ENCODE measurements at regions not wholly inside any gene's neighbourhood (a gene's known extent, or its start where the extent isn't known, plus 50 kb on each side); places are given as distances from the start of the nearest gene placed in this dataset.
"Not testable (repeated sequence)": the region's sequence is repeated elsewhere in the genome, so short reads cannot be mapped to it uniquely, and the experiment has no call there.

GRCh38 chr5:40441733-40442132, 238.0 kb upstream of the PTGER4 start:
- Histone ChIP-seq H3K4me3 (no peak overlapping the region), H3K27me3 (no peaks in the 10 kb centered on the region), H3K27ac (no peak overlapping the region), H3K9me3 (no peaks in the 10 kb centered on the region), H3K4me1 (no peaks in the 10 kb centered on the region), H3K36me3 (no peaks in the 10 kb centered on the region)
- no peak for TF ChIP-seq POLR2AphosphoS5 (IDR thresholded peaks at IDR 0.05)
- DNase-seq (ENCODE audit: low spot score in 2 of 2), result no peak
- 39% methylated on average over 4 of the region's 4 CpGs for WGBS

- no peaks in the 10 kb centered on the region for H3K36me3 ChIP-seq
- no peak overlapping the region for H3K27ac ChIP-seq
- no peaks in the 10 kb centered on the region for H3K9me3 ChIP-seq
- H3K4me1 ChIP-seq, result no peaks in the 10 kb centered on the region
- H3K27me3 ChIP-seq, result no peaks in the 10 kb centered on the region
- TF ChIP-seq POLR2AphosphoS5 (IDR thresholded peaks at IDR 0.05) (no peak), EP300 (IDR thresholded peaks at IDR 0.05) (no peak), POLR2A (IDR thresholded peaks at IDR 0.05) (no peak), CTCF (IDR thresholded peaks at IDR 0.05) (no peak)
- WGBS, result 95% methylated on average over 1 of the region's 1 CpG
- no peak overlapping the region for H3K4me3 ChIP-seq
- no peak for DNase-seq (ENCODE audit: low spot score in 2 of 2)
These were observed 239.0 kb upstream of the PTGER4 start for GRCh38 chr5:40440746-40441145.

- H3K27me3 ChIP-seq; DNase-seq (ENCODE audit: low spot score in 2 of 2); H3K4me1 ChIP-seq; H3K4me3 ChIP-seq; H3K36me3 ChIP-seq; H3K27ac ChIP-seq; H3K9me3 ChIP-seq: not testable (repeated sequence)
- 100% methylated on average over 2 of the region's 3 CpGs for WGBS
These were observed 240.6 kb upstream of the PTGER4 start for GRCh38 chr5:40439103-40439502.

GRCh38 chr5:40438646-40439045, 241.1 kb upstream of the PTGER4 start:
- WGBS, result no CpG with 5 or more reads among the region's 26 CpGs
- H3K27ac ChIP-seq; H3K4me1 ChIP-seq; H3K4me3 ChIP-seq; DNase-seq (ENCODE audit: low spot score in 2 of 2); H3K36me3 ChIP-seq; H3K9me3 ChIP-seq; H3K27me3 ChIP-seq: not testable (repeated sequence)

- no peak overlapping the region for H3K27ac ChIP-seq
- no peaks in the 10 kb centered on the region for H3K36me3 ChIP-seq
- no peaks in the 10 kb centered on the region for H3K27me3 ChIP-seq
- no peak for DNase-seq (ENCODE audit: low spot score in 2 of 2)
- no peak overlapping the region for H3K4me3 ChIP-seq
- H3K4me1 ChIP-seq, result no peaks in the 10 kb centered on the region
- no peaks in the 10 kb centered on the region for H3K9me3 ChIP-seq
- WGBS, result 86% methylated on average over 4 of the region's 4 CpGs
- TF ChIP-seq POLR2A (IDR thresholded peaks at IDR 0.05), result no peak
- TF ChIP-seq POLR2AphosphoS5 (IDR thresholded peaks at IDR 0.05), result no peak
- TF ChIP-seq CTCF (IDR thresholded peaks at IDR 0.05), result no peak
- TF ChIP-seq EP300 (IDR thresholded peaks at IDR 0.05), result no peak
These were observed 242.3 kb upstream of the PTGER4 start for GRCh38 chr5:40437452-40437861.

- Histone ChIP-seq H3K27ac (no peak overlapping the region), H3K4me1 (peaks cover under 1% of the 10 kb centered on the region), H3K27me3 (no peaks in the 10 kb centered on the region), H3K9me3 (no peaks in the 10 kb centered on the region), H3K4me3 (no peak overlapping the region), H3K36me3 (no peaks in the 10 kb centered on the region)
- no peak for DNase-seq (ENCODE audit: low spot score in 2 of 2)
- 75% methylated on average over 9 of the region's 9 CpGs for WGBS
- TF ChIP-seq CTCF (IDR thresholded peaks at IDR 0.05) (no peak), POLR2A (IDR thresholded peaks at IDR 0.05) (no peak), POLR2AphosphoS5 (IDR thresholded peaks at IDR 0.05) (no peak), EP300 (IDR thresholded peaks at IDR 0.05) (no peak)
These were observed 243.0 kb upstream of the PTGER4 start for GRCh38 chr5:40436535-40437237.

GRCh38 chr5:40435706-40436105, 244.0 kb upstream of the PTGER4 start:
- not testable (repeated sequence) for H3K27ac ChIP-seq; H3K27me3 ChIP-seq; H3K4me3 ChIP-seq; H3K36me3 ChIP-seq; H3K9me3 ChIP-seq; DNase-seq (ENCODE audit: low spot score in 2 of 2); H3K4me1 ChIP-seq
- 88% methylated on average over 4 of the region's 4 CpGs for WGBS
